Breast epithelium (tissue), 4 donors: ENCODE measurements at regions not wholly inside any gene's neighbourhood (a gene's known extent, or its start where the extent isn't known, plus 50 kb on each side); places are given as distances from the start of the nearest gene placed in this dataset.

ENCODE experiments used
- DNase-seq, 2 donors: peaks; one replicate each; pipeline ENCODE4 v3.0.0-alpha.2; 2019; ENCODE audit warnings: low spot score in 2 of 2
- H3K27ac ChIP-seq, 2 donors: fragments of 200-600 bp; sonication (generic) in 1 of 2; one replicate each; pipeline ENCODE4 v1.5.1; 2016 to 2019; ENCODE audit warnings: mild to moderate bottlenecking in 1 of 2
- H3K27me3 ChIP-seq, 2 donors: fragments of 200-600 bp; sonication (generic) in 1 of 2; one replicate each; pipeline versions ENCODE4 v1.5.1 to v1.6.0; 2017 to 2019; ENCODE audit warnings: control low read depth in 1 of 2, mild to moderate bottlenecking in 1 of 2
- H3K36me3 ChIP-seq: fragments of 200-600 bp; one replicate; pipeline ENCODE4 v1.5.1; 2019
- H3K4me1 ChIP-seq, 2 donors: fragments of 200-600 bp; sonication (generic); one replicate each; pipeline ENCODE4 v1.5.1; 2016 to 2019; ENCODE audit warnings: control low read depth in 1 of 2
- H3K4me3 ChIP-seq, 3 donors: fragments of 200-600 bp; sonication (generic); 1 replicate in 2 of 3; 2 replicates in 1 of 3; pipeline ENCODE4 v1.5.1; 2016 to 2019; ENCODE audit warnings: mild to moderate bottlenecking in 3 of 3, moderate library complexity in 2 of 3
- H3K9me3 ChIP-seq, 2 donors: fragments of 200-600 bp; sonication (generic) in 1 of 2; one replicate each; pipeline ENCODE4 v1.5.1; 2016 to 2019; ENCODE audit warnings: control low read depth in 1 of 2
- CTCF ChIP-seq, 3 donors: fragments of 450-650 bp; IDR thresholded peaks; one replicate each; pipeline ENCODE4 v1.5.1; 2016 to 2017; ENCODE audit warnings: antibody characterized with exemption in 3 of 3, mild to moderate bottlenecking in 3 of 3, moderate library complexity in 3 of 3
- POLR2A ChIP-seq: fragments of 450-650 bp; IDR thresholded peaks from one replicate; pipeline ENCODE4 v1.6.1; 2016; ENCODE audit warnings: antibody characterized with exemption, mild to moderate bottlenecking, moderate library complexity
- POLR2AphosphoS5 ChIP-seq, 3 donors: sonication (generic); formaldehyde crosslinking; IDR thresholded peaks; one replicate each; pipeline ENCODE4 v1.6.1; 2017; ENCODE audit warnings: antibody characterized with exemption in 3 of 3
- intact Hi-C: fragments of 100-400 bp; cut with DNase I; formaldehyde crosslinking; loops from one replicate; pipeline ENCODE4 v1.15.1; 2023; ENCODE audit warnings: low total_unique reads

DNA sequence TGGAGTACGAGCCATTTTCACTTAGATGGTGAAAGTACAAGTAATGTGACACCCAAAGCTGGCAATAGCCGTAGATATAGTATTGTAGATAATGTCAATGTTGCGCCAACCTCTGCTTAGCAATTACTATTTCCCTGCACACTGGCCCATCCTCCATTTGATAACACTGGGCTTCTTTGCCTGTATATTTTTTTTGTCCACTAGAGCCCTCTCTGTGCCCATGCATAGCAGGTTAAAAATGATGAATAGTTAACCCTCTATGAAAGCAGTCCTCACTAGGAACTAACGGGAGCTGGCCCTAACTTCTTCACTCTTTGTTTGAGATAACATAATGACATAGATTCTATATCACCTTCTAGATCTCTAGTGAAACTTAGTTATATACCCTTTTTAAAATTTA is 416.8 kb downstream of the TUSC1 start:
- intact Hi-C loops = no loop called here
- DNase-seq = no peak
- H3K4me3 ChIP-seq = no peak overlapping the region
- no peak overlapping the region for H3K27ac ChIP-seq
- no peaks in the 10 kb centered on the region for H3K27me3 ChIP-seq
- no peaks in the 10 kb centered on the region for H3K9me3 ChIP-seq
- H3K4me1 ChIP-seq = no peaks in the 10 kb centered on the region
- no peaks in the 10 kb centered on the region for H3K36me3 ChIP-seq
- TF ChIP-seq POLR2AphosphoS5 (IDR thresholded peaks at IDR 0.05) (no peak), CTCF (IDR thresholded peaks at IDR 0.05) (no peak), POLR2A (no peak)

- TF ChIP-seq POLR2A (no peak), POLR2AphosphoS5 (IDR thresholded peaks at IDR 0.05) (no peak), CTCF (IDR thresholded peaks at IDR 0.05) (no peak)
- no peaks in the 10 kb centered on the region for H3K9me3 ChIP-seq
- intact Hi-C loops = no loop called here
- no peak overlapping the region for H3K4me3 ChIP-seq
- H3K36me3 ChIP-seq = no peaks in the 10 kb centered on the region
- no peaks in the 10 kb centered on the region for H3K27me3 ChIP-seq
- no peak for DNase-seq
- no peak overlapping the region for H3K27ac ChIP-seq
- H3K4me1 ChIP-seq = no peaks in the 10 kb centered on the region
Measured at GRCh38 chr9:25260046-25260445, 418.2 kb downstream of the TUSC1 start.

DNA sequence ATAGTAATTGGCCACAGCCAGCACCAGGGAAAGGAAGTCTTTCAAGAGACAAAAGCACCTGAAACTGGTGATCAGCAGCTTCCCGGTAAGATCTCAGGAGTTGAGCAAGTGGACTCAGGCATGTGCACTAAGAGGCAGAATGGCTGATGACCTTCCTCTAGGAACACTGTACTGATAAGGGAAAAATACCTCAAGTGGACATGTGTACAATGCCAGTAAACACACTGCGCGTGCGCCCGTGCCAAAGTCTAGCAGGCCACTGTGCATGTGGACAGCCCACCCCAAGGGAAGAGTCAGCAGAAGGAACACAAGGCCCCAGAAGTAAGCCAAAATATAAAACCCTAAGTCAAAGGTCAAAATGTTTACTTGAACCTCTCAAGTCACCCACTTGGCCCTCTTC is 423.0 kb downstream of the TUSC1 start:
- intact Hi-C loops = no loop called here
- H3K36me3 ChIP-seq = no peaks in the 10 kb centered on the region
- TF ChIP-seq CTCF (IDR thresholded peaks at IDR 0.05) = no peak

GRCh38 chr9:25254051-25254450 is 424.2 kb downstream of the TUSC1 start:
- H3K9me3 ChIP-seq = no peaks in the 10 kb centered on the region
- H3K4me1 ChIP-seq = no peaks in the 10 kb centered on the region
- intact Hi-C loops = no loop called here
- DNase-seq = no peak
- no peaks in the 10 kb centered on the region for H3K36me3 ChIP-seq
- H3K27ac ChIP-seq = no peak overlapping the region
- TF ChIP-seq CTCF (IDR thresholded peaks at IDR 0.05) (no peak), POLR2A (no peak), POLR2AphosphoS5 (IDR thresholded peaks at IDR 0.05) (no peak)
- H3K27me3 ChIP-seq = no peaks in the 10 kb centered on the region
- H3K4me3 ChIP-seq = no peak overlapping the region

More for the DNA sequence above, 423.0 kb downstream of the TUSC1 start:
- Histone ChIP-seq H3K4me1 (no peaks in the 10 kb centered on the region), H3K9me3 (no peaks in the 10 kb centered on the region), H3K27ac (no peak overlapping the region), H3K27me3 (no peaks in the 10 kb centered on the region), H3K4me3 (no peak overlapping the region)
- no peak for DNase-seq

- Histone ChIP-seq H3K36me3 (no peaks in the 10 kb centered on the region), H3K4me3 (no peak overlapping the region), H3K27me3 (no peaks in the 10 kb centered on the region), H3K4me1 (no peaks in the 10 kb centered on the region), H3K27ac (no peak overlapping the region), H3K9me3 (no peaks in the 10 kb centered on the region)
- no peak for DNase-seq
- intact Hi-C loops = no loop called here
- TF ChIP-seq CTCF (IDR thresholded peaks at IDR 0.05) (no peak), POLR2A (no peak), POLR2AphosphoS5 (IDR thresholded peaks at IDR 0.05) (no peak)
Measured at GRCh38 chr9:25241421-25241820, 436.8 kb downstream of the TUSC1 start.
